Epithelial cell of proximal tubule (primary cell): ENCODE measurements at regions not wholly inside any gene's neighbourhood (a gene's known extent, or its start where the extent isn't known, plus 50 kb on each side); places are given as distances from the start of the nearest gene placed in this dataset.

ENCODE experiments used
- DNase-seq: peaks from one replicate; pipeline ENCODE4 v3.0.0-alpha.2; 2011; ENCODE audit warnings: low read depth
- H3K4me3 ChIP-seq: 2 replicates; pipeline ENCODE4 v1.5.1; 2011; ENCODE audit warnings: low read depth, mild to moderate bottlenecking, low read length
- CTCF ChIP-seq: conservative IDR thresholded peaks from 2 replicates; pipeline ENCODE4 v1.5.1; 2012; ENCODE audit warnings: low read depth, mild to moderate bottlenecking, low read length

DNA sequence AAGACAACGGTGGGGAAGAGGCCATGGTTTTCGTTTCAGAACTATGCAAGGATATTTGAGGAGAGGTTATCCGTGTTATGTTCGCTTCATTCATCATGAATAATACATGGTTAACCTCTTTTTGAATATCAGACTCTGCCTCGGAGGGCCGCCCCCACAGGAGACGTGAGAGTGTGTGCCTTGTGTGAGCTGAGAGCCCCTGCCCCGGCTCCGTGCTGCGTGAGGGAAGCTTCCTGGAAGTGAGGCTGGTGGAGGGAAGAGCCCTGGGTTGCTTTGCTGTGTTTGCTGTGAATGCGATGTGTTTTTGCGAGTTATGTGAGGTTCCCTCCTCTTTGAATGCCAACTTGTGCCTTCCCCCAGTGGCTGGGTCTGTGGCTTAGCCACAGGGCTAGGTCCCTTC is 146.0 kb upstream of the RTL1 start:
- DNase-seq, result no peak
- no peak overlapping the region for H3K4me3 ChIP-seq
- TF ChIP-seq CTCF, result no peak

- no peak overlapping the region for H3K4me3 ChIP-seq
- no peak for DNase-seq
- TF ChIP-seq CTCF, result no peak
Measured at GRCh38 chr14:101049942-101050341, 146.4 kb upstream of the RTL1 start.

GRCh38 chr14:101050901-101051490 is 147.5 kb upstream of the RTL1 start:
- no peak overlapping the region for H3K4me3 ChIP-seq
- no peak for DNase-seq
- TF ChIP-seq CTCF, result no peak

DNA sequence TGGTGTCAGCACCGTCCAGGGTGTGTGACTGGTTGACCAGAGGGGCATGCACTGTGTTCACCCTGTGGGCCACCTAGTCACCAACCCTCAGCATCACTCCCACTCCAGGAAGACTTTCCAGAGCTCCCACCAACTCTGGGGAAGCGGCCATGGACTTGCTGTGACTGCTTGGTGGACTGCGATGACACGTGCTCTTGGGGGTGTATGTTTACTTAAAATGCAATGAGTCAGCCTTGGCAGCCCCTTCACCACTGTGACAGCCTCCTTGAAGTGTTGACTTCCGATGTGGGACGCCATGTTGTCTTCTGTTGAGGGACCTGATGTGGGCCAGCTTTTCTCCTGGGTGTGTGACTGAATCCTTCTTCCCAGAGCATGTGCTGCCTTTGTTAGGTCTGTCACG is 151.1 kb upstream of the RTL1 start:
- no peak for TF ChIP-seq CTCF
- no peak overlapping the region for H3K4me3 ChIP-seq
- no peak for DNase-seq

DNA sequence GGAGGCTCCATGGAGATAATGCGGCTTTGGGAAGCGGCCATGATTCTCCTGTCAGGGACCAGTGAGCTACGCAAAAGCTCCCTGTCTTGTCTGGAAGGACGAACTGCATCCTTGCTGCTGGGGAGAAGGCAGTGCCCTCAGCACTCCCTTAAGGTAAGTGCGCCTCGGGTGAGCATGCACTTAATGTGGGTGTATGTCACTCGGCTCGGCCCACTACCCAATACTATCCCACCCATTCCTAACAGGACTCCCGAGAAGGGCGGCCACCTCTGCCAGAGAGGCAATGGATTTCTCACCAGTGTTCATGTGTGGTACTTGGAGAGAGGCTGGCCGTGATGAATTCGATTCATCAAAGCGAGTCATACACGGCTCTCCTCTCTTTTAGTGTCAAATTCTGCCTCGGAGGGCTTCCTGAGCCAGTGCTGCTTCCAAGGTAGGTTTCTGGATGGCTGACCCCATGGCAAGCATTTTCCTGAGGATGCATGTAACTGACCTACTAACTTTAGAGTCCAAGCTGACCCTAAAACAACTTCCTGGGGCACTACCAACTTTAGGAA is 151.7 kb upstream of the RTL1 start:
- H3K4me3 ChIP-seq, result no peak overlapping the region
- DNase-seq, result no peak
- no peak for TF ChIP-seq CTCF

GRCh38 chr14:101055776-101056374 is 152.4 kb upstream of the RTL1 start:
- TF ChIP-seq CTCF, result no peak

GRCh38 chr14:101056446-101056845 is 152.9 kb upstream of the RTL1 start:
- H3K4me3 ChIP-seq, result no peak overlapping the region
- no peak for TF ChIP-seq CTCF
- DNase-seq, result no peak

More at GRCh38 chr14:101055776-101056374, 152.4 kb upstream of the RTL1 start:
- no peak overlapping the region for H3K4me3 ChIP-seq
- DNase-seq, result no peak
